ENCODE measurements at regions not wholly inside any gene's neighbourhood (a gene's known extent, or its start where the extent isn't known, plus 50 kb on each side); places are given as distances from the start of the nearest gene placed in this dataset.

DNA sequence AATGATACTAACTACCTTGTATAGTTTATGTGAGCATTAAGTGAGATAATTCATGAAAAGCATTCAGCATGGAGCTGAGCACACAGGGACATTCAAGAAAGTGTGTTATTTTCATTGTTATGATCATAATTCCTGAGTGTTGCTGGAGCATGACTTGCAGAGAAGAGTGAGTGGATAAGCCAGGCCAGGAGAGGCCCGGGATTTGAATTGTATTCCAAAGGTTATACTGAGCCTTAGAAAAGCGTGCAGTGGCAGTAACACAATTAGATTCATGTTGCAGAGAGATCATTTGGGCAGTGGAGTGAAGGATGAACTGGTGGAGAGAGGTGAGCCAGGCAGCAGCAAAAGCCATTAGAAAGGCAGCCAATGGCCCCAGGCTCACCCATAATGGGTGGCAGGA, 142.9 kb upstream of the SH3BP4 start:
- ChIA-PET POLR2A (no interaction called here), CTCF (no interaction called here)
- no peak for DNase-seq (ENCODE audit: low spot score)
- Mint-ChIP-seq H3K9me3 (peaks cover 32% of the 10 kb centered on the region), H3K4me1 (peaks cover 3% of the 10 kb centered on the region), H3K27me3 (ENCODE audit: low read depth) (no peaks in the 10 kb centered on the region; the same call in 1 of the 2 replicates), H3K4me3 (no peak overlapping the region), H3K36me3 (peaks cover 13% of the 10 kb centered on the region), H3K27ac (no peak overlapping the region)
- no peak for TF ChIP-seq CBFB (CRISPR knock-in tag; IDR thresholded peaks at IDR 0.05; ENCODE audit: low read depth)
- TF ChIP-seq, protein P1, sequence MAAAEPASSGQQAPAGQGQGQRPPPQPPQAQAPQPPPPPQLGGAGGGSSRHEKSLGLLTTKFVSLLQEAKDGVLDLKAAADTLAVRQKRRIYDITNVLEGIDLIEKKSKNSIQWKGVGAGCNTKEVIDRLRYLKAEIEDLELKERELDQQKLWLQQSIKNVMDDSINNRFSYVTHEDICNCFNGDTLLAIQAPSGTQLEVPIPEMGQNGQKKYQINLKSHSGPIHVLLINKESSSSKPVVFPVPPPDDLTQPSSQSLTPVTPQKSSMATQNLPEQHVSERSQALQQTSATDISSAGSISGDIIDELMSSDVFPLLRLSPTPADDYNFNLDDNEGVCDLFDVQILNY (CRISPR knock-in tag; IDR thresholded peaks at IDR 0.05) = no peak
- TF ChIP-seq MXD4 (CRISPR knock-in tag; IDR thresholded peaks at IDR 0.05; ENCODE audit: borderline replicate concordance) = no peak
- no peak for ATAC-seq

DNA sequence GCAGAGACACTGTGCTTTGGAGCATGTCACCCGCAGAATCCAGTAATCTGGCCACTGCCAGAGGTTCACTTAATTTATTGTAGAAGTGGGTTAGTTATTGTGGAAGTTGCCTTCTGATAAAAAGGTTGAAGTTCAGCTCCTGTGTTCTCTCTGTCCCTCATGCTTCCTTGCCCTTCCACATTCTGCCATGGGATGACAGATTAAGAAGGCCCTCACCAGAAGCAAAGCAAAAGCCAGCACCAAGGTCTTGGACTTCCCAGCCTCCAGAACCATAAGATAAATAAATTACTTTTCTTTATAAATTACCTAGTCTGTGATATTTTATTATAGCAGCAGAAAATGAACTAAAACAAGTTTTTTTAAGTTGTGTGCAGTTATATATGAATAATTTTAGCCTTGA, 145.0 kb upstream of the SH3BP4 start:
- ChIA-PET CTCF (no interaction called here), POLR2A (no interaction called here)
- ATAC-seq (no peak), DNase-seq (ENCODE audit: low spot score) (no peak)
- Mint-ChIP-seq H3K4me1 (no peaks in the 10 kb centered on the region), H3K36me3 (peaks cover 15% of the 10 kb centered on the region), H3K4me3 (no peak overlapping the region), H3K27ac (no peak overlapping the region), H3K27me3 (ENCODE audit: low read depth) (no peaks in the 10 kb centered on the region; the same call in 1 of the 2 replicates), H3K9me3 (peaks cover 36% of the 10 kb centered on the region)
- TF ChIP-seq SMAD3 (CRISPR knock-in tag; IDR thresholded peaks at IDR 0.05; ENCODE audit: borderline replicate concordance) (no peak), ZNF281 (CRISPR knock-in tag; IDR thresholded peaks at IDR 0.05) (no peak), GABPB1 (CRISPR knock-in tag; IDR thresholded peaks at IDR 0.05) (no peak), ZNF423 (CRISPR knock-in tag; IDR thresholded peaks at IDR 0.05) (no peak), ZNF263 (CRISPR knock-in tag; IDR thresholded peaks at IDR 0.05; ENCODE audit: low read depth) (no peak), AR (CRISPR knock-in tag; IDR thresholded peaks at IDR 0.05) (no peak), ZNF396 (CRISPR knock-in tag; IDR thresholded peaks at IDR 0.05; ENCODE audit: borderline replicate concordance) (no peak)

DNA sequence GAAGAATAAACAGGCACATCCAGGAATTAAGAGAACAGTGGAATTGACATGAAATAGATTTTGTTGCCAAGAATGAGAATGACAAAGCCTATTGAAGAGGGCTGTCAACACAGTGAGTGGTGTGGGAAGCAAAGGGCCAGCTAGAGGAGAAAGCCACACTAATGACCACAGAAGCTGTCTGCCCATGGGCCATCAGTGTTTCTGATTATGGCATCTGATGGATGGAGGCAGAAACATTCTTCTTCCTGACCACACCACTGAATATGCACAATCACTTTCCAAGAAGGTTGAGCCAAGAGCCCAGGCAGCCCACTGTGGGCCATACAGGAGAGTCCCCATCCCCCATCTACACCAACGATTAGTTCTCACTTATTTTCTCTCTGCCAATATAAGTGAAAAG, 146.0 kb upstream of the SH3BP4 start:
- H3K4me3 Mint-ChIP-seq = no peak overlapping the region
- H3K9me3 Mint-ChIP-seq = peaks cover 36% of the 10 kb centered on the region
- H3K27ac Mint-ChIP-seq = no peak overlapping the region
- DNase-seq (ENCODE audit: low spot score) (no peak), ATAC-seq (no peak)
- no peaks in the 10 kb centered on the region for H3K4me1 Mint-ChIP-seq
- ChIA-PET POLR2A (no interaction called here), CTCF (no interaction called here)
- TF ChIP-seq ETV6 (CRISPR knock-in tag; IDR thresholded peaks at IDR 0.05) = no peak
- peaks cover 15% of the 10 kb centered on the region for H3K36me3 Mint-ChIP-seq
- H3K27me3 Mint-ChIP-seq (ENCODE audit: low read depth) = no peaks in the 10 kb centered on the region; the same call in 1 of the 2 replicates

DNA sequence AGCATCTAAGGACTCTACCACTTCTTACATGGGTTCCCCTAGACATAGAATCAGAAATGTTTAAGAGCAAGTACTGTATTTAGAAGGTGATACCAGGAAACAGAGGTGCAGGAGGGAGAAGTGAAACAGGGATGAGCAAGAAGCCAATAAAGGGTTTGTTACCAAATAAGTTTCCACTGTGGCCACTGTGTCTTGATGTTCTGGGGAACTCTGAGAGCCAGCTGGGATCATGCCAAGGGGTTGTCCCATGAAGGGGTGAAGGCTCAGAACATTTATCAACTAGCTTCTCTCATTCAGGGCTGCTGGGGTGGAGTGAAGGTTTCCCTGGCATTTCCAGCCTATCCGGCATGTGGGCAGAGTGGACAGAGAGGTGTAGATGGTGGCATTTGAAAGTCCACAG, 147.1 kb upstream of the SH3BP4 start:
- TF ChIP-seq GABPB1 (CRISPR knock-in tag; IDR thresholded peaks at IDR 0.05) (no peak), ZNF396 (CRISPR knock-in tag; IDR thresholded peaks at IDR 0.05; ENCODE audit: borderline replicate concordance) (no peak)
- ChIA-PET CTCF (no interaction called here), POLR2A (no interaction called here)
- DNase-seq (ENCODE audit: low spot score) = no peak
- Mint-ChIP-seq H3K9me3 (peaks cover 36% of the 10 kb centered on the region), H3K27ac (no peak overlapping the region), H3K4me3 (no peak overlapping the region), H3K36me3 (peaks cover 15% of the 10 kb centered on the region), H3K4me1 (no peaks in the 10 kb centered on the region), H3K27me3 (ENCODE audit: low read depth) (no peaks in the 10 kb centered on the region; the same call in 1 of the 2 replicates)
- no peak for ATAC-seq

Data from WTC11 (cell line).